K562 (cell line): ENCODE measurements at regions not wholly inside any gene's neighbourhood (a gene's known extent, or its start where the extent isn't known, plus 50 kb on each side); places are given as distances from the start of the nearest gene placed in this dataset.

ENCODE experiments used
- ATAC-seq: fragments of 200-7000 bp; cut with Tn5 transposase; 3 replicates; pipeline ENCODE4 v1.9.1; 2020; ENCODE audit warnings: moderate library complexity
- BruUV-seq: library from RNA; stranded (reverse); fragments of 400-500 nt; replicated peaks from 2 replicates; lab custom pipeline; 2021; lab: Mats Ljungman, UMichigan
- CTCF ChIA-PET: fragments of 300-600 bp; formaldehyde crosslinking; extraction: SDS; loops from one replicate; lab custom pipeline; 2021; ENCODE audit warnings: low intra/inter-chr PET ratio; lab: Yijun Ruan, JAX
- POLR2A ChIA-PET: fragments of 300-600, 350-650 bp; sonication (Branson Sonifier 250); formaldehyde crosslinking; extraction: SDS; loops from one replicate; lab custom pipeline; 2021; ENCODE audit warnings: antibody characterized with exemption, inconsistent platforms; lab: Yijun Ruan, JAX
- DNase-seq, 4 experiments: peaks; one replicate each; pipeline versions ENCODE4 v3.0.0 to v3.0.0-alpha.2; 2011 to 2018; ENCODE audit warnings: low spot score in 3 of 4, mixed read lengths in 3 of 4; ENCODE audit errors: extremely low read depth in 1 of 4
- FAIRE-seq: peaks from 2 replicates; lab custom pipeline; 2011; peaks lifted over from hg19 to GRCh38; lab: Jason Lieb, UNC
- H2AFZ ChIP-seq: 2 replicates; pipeline ENCODE4 v1.6.0; 2011; ENCODE audit warnings: low read depth, low read length, control low read depth, inconsistent platforms
- H3K27ac ChIP-seq: fragments of 200-600 bp; 3 replicates; pipeline ENCODE4 v1.8.0; 2011; ENCODE audit warnings: low read depth, mild to moderate bottlenecking, control low read depth, inconsistent platforms, low read length, moderate library complexity, mixed read lengths; ENCODE audit errors: extremely low read depth
- H3K27me3 ChIP-seq, 2 experiments: fragments of 300-600 bp in 1 of 2; 2 replicates in 1 of 2; 3 replicates in 1 of 2; pipeline versions ENCODE4 v1.6.0 to v1.8.0; 2011; ENCODE audit warnings: inconsistent platforms in 2 of 2, low read length in 2 of 2, mild to moderate bottlenecking in 1 of 2, mixed read lengths in 1 of 2, moderate library complexity in 1 of 2; ENCODE audit not compliant: control insufficient read depth in 2 of 2, insufficient read depth in 2 of 2
- H3K36me3 ChIP-seq: fragments of 300-600 bp; 3 replicates; pipeline ENCODE4 v1.8.0; 2011; ENCODE audit warnings: mild to moderate bottlenecking, low read length, inconsistent platforms; ENCODE audit not compliant: control insufficient read depth, insufficient read depth
- H3K4me1 ChIP-seq, 2 experiments: fragments of 200-600 bp in 1 of 2; replicated peaks in 1 of 2; 2 replicates in 1 of 2; 3 replicates in 1 of 2; pipeline versions ENCODE4 v1.5.1 to v1.8.0; 2011; ENCODE audit warnings: inconsistent platforms in 2 of 2, low read length in 2 of 2, mild to moderate bottlenecking in 1 of 2, mixed read lengths in 1 of 2, moderate library complexity in 1 of 2; ENCODE audit not compliant: control insufficient read depth in 2 of 2, insufficient read depth in 2 of 2
- H3K4me2 ChIP-seq: 2 replicates; pipeline ENCODE4 v1.6.1; 2011; ENCODE audit warnings: low read length, control low read depth, inconsistent platforms, mixed read lengths; ENCODE audit not compliant: insufficient read depth
- H3K4me3 ChIP-seq: fragments of 200-600 bp; sonication (generic), shearing (Covaris generic); 2 replicates; pipeline ENCODE4 v1.5.1; 2016; ENCODE audit warnings: control low read depth, inconsistent platforms
- H3K79me2 ChIP-seq: fragments of 200-600 bp; 3 replicates; pipeline ENCODE4 v1.8.0; 2011; ENCODE audit warnings: low read length, inconsistent platforms; ENCODE audit not compliant: control insufficient read depth, insufficient read depth
- H3K9ac ChIP-seq, 2 experiments: 2 replicates each; pipeline versions ENCODE4 v1.6.0 to v1.6.1; 2011; ENCODE audit warnings: low read depth in 2 of 2, low read length in 2 of 2, control low read depth in 1 of 2, inconsistent platforms in 1 of 2, mild to moderate bottlenecking in 1 of 2, mixed read lengths in 1 of 2; ENCODE audit not compliant: insufficient read depth in 1 of 2
- H3K9me1 ChIP-seq: one replicate; pipeline ENCODE4 v1.6.0; 2011; ENCODE audit warnings: inconsistent platforms, mild to moderate bottlenecking, low read length, moderate library complexity; ENCODE audit not compliant: control insufficient read depth, insufficient read depth
- H3K9me3 ChIP-seq: replicated peaks from 2 replicates; pipeline ENCODE4 v1.5.1; 2011; ENCODE audit warnings: low read depth, low read length, inconsistent platforms; ENCODE audit not compliant: control insufficient read depth, insufficient read depth
- H4K20me1 ChIP-seq: replicated peaks from 2 replicates; pipeline ENCODE4 v1.6.1; 2011; ENCODE audit warnings: low read length, inconsistent platforms, mixed read lengths; ENCODE audit not compliant: control insufficient read depth, insufficient read depth
- MXI1 ChIP-seq: IDR thresholded peaks from 2 replicates; pipeline ENCODE4 v1.6.1; 2011; ENCODE audit warnings: low read depth, mild to moderate bottlenecking, improper control_type of control experiment, low read length
- SMAD2 ChIP-seq: fragments of 150-350 bp; IDR thresholded peaks from 2 replicates; pipeline ENCODE4 v1.6.1; 2014; ENCODE audit warnings: low read depth, mild to moderate bottlenecking, low read length
- TAL1 ChIP-seq: fragments of 450-650 bp; IDR thresholded peaks from 2 replicates; pipeline ENCODE4 v1.6.1; 2016; ENCODE audit warnings: mild to moderate bottlenecking
- XRCC5 ChIP-seq: fragments of 200-400 bp; formaldehyde crosslinking; IDR thresholded peaks from 2 replicates; pipeline ENCODE4 v1.6.1; 2017; ENCODE audit warnings: low read depth, mild to moderate bottlenecking, low read length
- ZNF23 ChIP-seq: fragments of 250-450 bp; sonication (Bioruptor Pico); IDR thresholded peaks from 2 replicates; pipeline ENCODE4 v1.4.0; 2020; ENCODE audit warnings: mild to moderate bottlenecking
- WGBS: fragments of 100-300 bp; shearing (Covaris generic); methylation state at CpG from one replicate; pipeline ENCODE4 v1.1.6; 2016; ENCODE audit warnings: low coverage, mixed read lengths; ENCODE audit not compliant: insufficient coverage; ENCODE audit errors: missing lambda C conversion rate; 5-methylcytosine and 5-hydroxymethylcytosine counted together
- in situ Hi-C: fragments of 300-500 bp; cut with MboI; formaldehyde crosslinking; loops from 4 replicates; pipeline ENCODE4 v1.15.0; 2018; ENCODE audit warnings: inconsistent platforms, mixed read lengths
- intact Hi-C: fragments of 100-400 bp; cut with micrococcal nuclease; formaldehyde crosslinking; loops from 2 replicates; pipeline ENCODE4 v1.14.2; 2022
- TF ChIP-seq, protein P1 (sequence below): fragments of 250-450 bp; sonication (Bioruptor Pico); IDR thresholded peaks from 2 replicates; pipeline ENCODE4 v1.5.1; 2021; ENCODE audit warnings: mild to moderate bottlenecking

DNA sequence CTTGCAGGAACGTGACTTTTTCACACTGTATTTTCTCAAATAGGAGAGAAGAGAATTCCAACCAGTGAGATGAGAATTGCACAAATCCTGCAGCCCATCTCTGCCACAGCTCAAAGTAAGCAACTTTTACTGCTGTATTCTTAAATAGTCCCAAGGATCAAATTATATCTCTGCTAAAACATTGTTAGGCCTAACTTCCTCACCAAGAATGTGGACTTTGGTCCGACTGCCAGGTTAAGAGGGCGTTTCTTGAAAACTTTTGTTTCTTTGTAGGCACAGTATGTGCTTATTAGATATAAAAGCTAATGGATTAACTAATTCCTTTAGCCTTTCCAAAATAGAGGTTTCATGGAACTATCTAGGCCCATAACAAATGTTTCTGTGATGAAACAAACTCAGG is 61.4 kb upstream of the IFNG-AS1 start:
- no peak overlapping the region for H2AFZ ChIP-seq
- POLR2A ChIA-PET, result interaction anchor here (0.7 to 1.2 kb wide), 2 partner anchors 19 to 1040 kb away, joined by 3 read pairs; no protein-coding TSS in a partner anchor
- DNase-seq (no peak), ATAC-seq (no peak), FAIRE-seq (no peak)
- BruUV-seq, result no TSS peak
- no peaks in the 10 kb centered on the region for H3K36me3 ChIP-seq
- no peaks in the 10 kb centered on the region for H3K4me1 ChIP-seq
- 0% methylated on average over 3 of the region's 3 CpGs for WGBS
- no peak overlapping the region for H3K4me2 ChIP-seq
- H3K9me1 ChIP-seq, result no peaks in the 10 kb centered on the region
- H4K20me1 ChIP-seq, result no peaks in the 10 kb centered on the region
- in situ Hi-C loops (no loop called here), intact Hi-C loops (no loop called here)
- no peak overlapping the region for H3K4me3 ChIP-seq
- no peak for TF ChIP-seq XRCC5
- no peak for TF ChIP-seq TAL1
- TF ChIP-seq MXI1, result no peak
- TF ChIP-seq, protein P1, sequence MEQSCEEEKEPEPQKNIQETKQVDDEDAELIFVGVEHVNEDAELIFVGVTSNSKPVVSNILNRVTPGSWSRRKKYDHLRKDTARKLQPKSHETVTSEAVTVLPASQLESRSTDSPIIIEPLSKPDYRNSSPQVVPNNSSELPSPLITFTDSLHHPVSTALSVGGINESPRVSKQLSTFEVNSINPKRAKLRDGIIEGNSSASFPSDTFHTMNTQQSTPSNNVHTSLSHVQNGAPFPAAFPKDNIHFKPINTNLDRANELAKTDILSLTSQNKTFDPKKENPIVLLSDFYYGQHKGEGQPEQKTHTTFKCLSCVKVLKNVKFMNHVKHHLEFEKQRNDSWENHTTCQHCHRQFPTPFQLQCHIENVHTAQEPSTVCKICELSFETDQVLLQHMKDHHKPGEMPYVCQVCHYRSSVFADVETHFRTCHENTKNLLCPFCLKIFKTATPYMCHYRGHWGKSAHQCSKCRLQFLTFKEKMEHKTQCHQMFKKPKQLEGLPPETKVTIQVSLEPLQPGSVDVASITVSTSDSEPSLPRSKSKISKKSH, result no peak
- no peak for TF ChIP-seq ZNF23 (CRISPR knock-in tag)
- TF ChIP-seq SMAD2, result no peak
- no peak overlapping the region for H3K27ac ChIP-seq
- no peak overlapping the region for H3K9ac ChIP-seq
- H3K27me3 ChIP-seq, result peaks cover 0 to 3% of the 10 kb centered on the region in 2 experiments; a peak in 2 of 5 replicates
- H3K79me2 ChIP-seq, result no peaks in the 10 kb centered on the region
- no peaks in the 10 kb centered on the region for H3K9me3 ChIP-seq
- CTCF ChIA-PET, result no interaction called here
